ENCODE measurements at regions not wholly inside any gene's neighbourhood (a gene's known extent, or its start where the extent isn't known, plus 50 kb on each side); places are given as distances from the start of the nearest gene placed in this dataset.

DNA sequence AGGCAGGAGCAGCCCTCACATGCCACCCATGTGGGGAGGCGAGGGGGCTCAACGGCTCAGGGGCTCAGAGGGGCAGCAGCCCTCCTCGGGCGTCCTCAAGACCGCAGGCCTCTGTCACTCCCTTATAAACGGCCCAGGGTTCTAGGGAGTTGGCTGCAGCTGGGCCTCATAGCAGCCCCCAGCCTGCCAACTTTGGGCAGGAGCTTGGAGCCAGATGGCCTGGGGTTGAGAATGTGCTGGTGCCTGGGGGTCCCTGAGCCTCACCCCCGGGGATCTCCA lies 51.0 kb upstream of the RNU6ATAC start:
- no peak for TF ChIP-seq POLR2AphosphoS5 (IDR thresholded peaks at IDR 0.05; ENCODE audit: insufficient read depth in 1 of 2, low read depth in 1 of 2)
- TF ChIP-seq, protein P1, sequence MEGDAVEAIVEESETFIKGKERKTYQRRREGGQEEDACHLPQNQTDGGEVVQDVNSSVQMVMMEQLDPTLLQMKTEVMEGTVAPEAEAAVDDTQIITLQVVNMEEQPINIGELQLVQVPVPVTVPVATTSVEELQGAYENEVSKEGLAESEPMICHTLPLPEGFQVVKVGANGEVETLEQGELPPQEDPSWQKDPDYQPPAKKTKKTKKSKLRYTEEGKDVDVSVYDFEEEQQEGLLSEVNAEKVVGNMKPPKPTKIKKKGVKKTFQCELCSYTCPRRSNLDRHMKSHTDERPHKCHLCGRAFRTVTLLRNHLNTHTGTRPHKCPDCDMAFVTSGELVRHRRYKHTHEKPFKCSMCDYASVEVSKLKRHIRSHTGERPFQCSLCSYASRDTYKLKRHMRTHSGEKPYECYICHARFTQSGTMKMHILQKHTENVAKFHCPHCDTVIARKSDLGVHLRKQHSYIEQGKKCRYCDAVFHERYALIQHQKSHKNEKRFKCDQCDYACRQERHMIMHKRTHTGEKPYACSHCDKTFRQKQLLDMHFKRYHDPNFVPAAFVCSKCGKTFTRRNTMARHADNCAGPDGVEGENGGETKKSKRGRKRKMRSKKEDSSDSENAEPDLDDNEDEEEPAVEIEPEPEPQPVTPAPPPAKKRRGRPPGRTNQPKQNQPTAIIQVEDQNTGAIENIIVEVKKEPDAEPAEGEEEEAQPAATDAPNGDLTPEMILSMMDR (IDR thresholded peaks at IDR 0.05), result no peak

All from vagina (tissue), 2 donors.